Uterus (tissue), 3 donors: ENCODE measurements at regions not wholly inside any gene's neighbourhood (a gene's known extent, or its start where the extent isn't known, plus 50 kb on each side); places are given as distances from the start of the nearest gene placed in this dataset.

Source experiments
- DNase-seq, 2 donors: peaks; one replicate each; pipeline ENCODE4 v3.0.0-alpha.2; 2019 to 2020
- H3K27ac ChIP-seq, 2 donors: fragments of 200-600 bp; sonication (generic); 1 replicate in 1 of 2; 2 replicates in 1 of 2; pipeline ENCODE4 v1.5.1; 2016 to 2018
- H3K27me3 ChIP-seq, 2 donors: fragments of 200-600 bp; sonication (generic); one replicate each; pipeline ENCODE4 v1.5.1; 2018 to 2019; ENCODE audit warnings: control low read depth in 1 of 2
- H3K36me3 ChIP-seq, 2 donors: fragments of 200-600 bp; sonication (generic); one replicate each; pipeline ENCODE4 v1.5.1; 2019; ENCODE audit warnings: control low read depth in 1 of 2
- H3K4me1 ChIP-seq, 2 donors: fragments of 200-600 bp; sonication (generic); one replicate each; pipeline ENCODE4 v1.5.1; 2018 to 2019; ENCODE audit warnings: control low read depth in 1 of 2
- H3K4me3 ChIP-seq, 2 donors: fragments of 200-600 bp; sonication (generic); 1 replicate in 1 of 2; 2 replicates in 1 of 2; pipeline ENCODE4 v1.5.1; 2018 to 2019; ENCODE audit warnings: mild to moderate bottlenecking in 1 of 2
- H3K9me3 ChIP-seq, 2 donors: fragments of 200-600 bp; sonication (generic); one replicate each; pipeline ENCODE4 v1.5.1; 2019; ENCODE audit warnings: control low read depth in 1 of 2
- POLR2A ChIP-seq, 2 donors: fragments of 450-650 bp; IDR thresholded peaks; one replicate each; pipeline ENCODE4 v1.6.1; 2016; ENCODE audit warnings: antibody characterized with exemption in 2 of 2, mild to moderate bottlenecking in 1 of 2, moderate library complexity in 1 of 2
- intact Hi-C: fragments of 100-400 bp; cut with DNase I; formaldehyde crosslinking; loops from one replicate; pipeline ENCODE4 v1.15.1; 2023; ENCODE audit warnings: low total_unique reads
- TF ChIP-seq, protein P1 (sequence below), 4 experiments: fragments of 200-600 bp in 2 of 4; fragments of 450-650 bp in 2 of 4; sonication (generic) in 2 of 4; IDR thresholded peaks; one replicate each; pipeline ENCODE4 v1.5.1; 2016 to 2019; ENCODE audit warnings: antibody characterized with exemption in 4 of 4, mild to moderate bottlenecking in 2 of 4, moderate library complexity in 1 of 4
- donor health status: DM: yes; HTN: yes; CAD: no.

DNA sequence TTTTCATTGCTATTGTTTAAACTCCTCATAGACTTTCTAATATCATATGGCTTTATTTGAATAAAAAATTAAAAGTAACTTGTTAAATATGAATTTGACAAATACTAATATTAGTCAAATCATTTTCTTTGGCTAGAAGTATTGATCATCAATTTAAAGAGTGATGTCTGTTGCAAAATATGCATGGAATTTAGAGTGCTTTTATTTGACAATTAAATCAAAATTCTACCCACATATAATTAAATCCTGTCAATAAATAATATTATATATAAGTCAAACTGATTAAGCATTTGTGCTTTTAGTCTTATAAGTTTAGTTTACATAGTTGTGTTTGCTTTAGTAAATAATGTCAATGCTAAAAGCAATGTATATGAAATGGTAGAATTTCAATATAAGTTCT lies 318.6 kb upstream of the ROBO1 start:
- no peaks in the 10 kb centered on the region for H3K36me3 ChIP-seq
- H3K4me3 ChIP-seq = no peak overlapping the region
- H3K4me1 ChIP-seq = no peaks in the 10 kb centered on the region
- no peaks in the 10 kb centered on the region for H3K27me3 ChIP-seq
- H3K9me3 ChIP-seq = no peaks in the 10 kb centered on the region
- intact Hi-C loops = no loop called here
- no peak for TF ChIP-seq POLR2A (IDR thresholded peaks at IDR 0.05)
- TF ChIP-seq, protein P1, sequence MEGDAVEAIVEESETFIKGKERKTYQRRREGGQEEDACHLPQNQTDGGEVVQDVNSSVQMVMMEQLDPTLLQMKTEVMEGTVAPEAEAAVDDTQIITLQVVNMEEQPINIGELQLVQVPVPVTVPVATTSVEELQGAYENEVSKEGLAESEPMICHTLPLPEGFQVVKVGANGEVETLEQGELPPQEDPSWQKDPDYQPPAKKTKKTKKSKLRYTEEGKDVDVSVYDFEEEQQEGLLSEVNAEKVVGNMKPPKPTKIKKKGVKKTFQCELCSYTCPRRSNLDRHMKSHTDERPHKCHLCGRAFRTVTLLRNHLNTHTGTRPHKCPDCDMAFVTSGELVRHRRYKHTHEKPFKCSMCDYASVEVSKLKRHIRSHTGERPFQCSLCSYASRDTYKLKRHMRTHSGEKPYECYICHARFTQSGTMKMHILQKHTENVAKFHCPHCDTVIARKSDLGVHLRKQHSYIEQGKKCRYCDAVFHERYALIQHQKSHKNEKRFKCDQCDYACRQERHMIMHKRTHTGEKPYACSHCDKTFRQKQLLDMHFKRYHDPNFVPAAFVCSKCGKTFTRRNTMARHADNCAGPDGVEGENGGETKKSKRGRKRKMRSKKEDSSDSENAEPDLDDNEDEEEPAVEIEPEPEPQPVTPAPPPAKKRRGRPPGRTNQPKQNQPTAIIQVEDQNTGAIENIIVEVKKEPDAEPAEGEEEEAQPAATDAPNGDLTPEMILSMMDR (IDR thresholded peaks at IDR 0.05) = no peak
- no peak for DNase-seq
- H3K27ac ChIP-seq = no peak overlapping the region

DNA sequence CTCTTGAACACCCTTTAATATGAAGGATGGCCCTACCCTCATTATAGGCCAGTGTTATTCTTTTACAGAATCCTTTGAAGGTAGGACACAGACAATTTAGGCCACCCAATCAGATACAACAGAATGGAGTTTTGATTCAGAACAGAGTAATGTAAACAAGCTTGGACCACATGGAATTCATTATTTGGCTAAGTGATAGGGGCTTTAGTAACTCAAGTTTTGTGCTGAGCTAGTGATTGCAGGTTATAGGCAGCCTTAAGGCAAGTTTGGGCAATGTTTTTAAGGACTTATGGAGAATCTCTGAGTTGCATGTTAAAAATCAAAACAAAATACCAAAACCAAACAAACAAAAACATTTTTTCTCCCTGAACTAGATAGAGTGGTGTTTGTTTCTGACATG lies 312.1 kb upstream of the ROBO1 start:
- no peaks in the 10 kb centered on the region for H3K36me3 ChIP-seq
- DNase-seq = no peak
- H3K9me3 ChIP-seq = no peaks in the 10 kb centered on the region
- TF ChIP-seq, protein P1 (IDR thresholded peaks at IDR 0.05) = no peak
- no peak for TF ChIP-seq POLR2A (IDR thresholded peaks at IDR 0.05)
- intact Hi-C loops = no loop called here
- H3K4me1 ChIP-seq = no peaks in the 10 kb centered on the region
- H3K4me3 ChIP-seq = no peak overlapping the region
- H3K27me3 ChIP-seq = no peaks in the 10 kb centered on the region
- no peak overlapping the region for H3K27ac ChIP-seq

DNA sequence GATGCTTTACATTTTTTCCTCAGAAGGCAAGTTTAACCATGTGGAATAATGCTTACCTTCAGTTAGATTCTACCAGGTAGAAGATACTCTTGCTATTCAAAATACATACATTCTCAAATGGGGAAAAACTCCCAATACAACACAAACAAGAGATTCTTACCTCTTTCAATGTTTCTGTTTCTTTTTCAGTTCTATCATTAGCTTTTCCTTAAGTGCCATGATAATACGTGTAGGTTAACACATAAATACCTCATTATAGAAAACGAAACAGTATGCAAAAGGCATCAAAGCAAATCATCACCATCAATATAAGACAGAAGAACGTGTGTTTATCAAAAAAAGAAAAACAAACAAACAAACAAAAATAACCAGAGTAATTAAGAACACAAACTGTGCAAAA lies 300.7 kb upstream of the ROBO1 start:
- H3K4me3 ChIP-seq = no peak overlapping the region
- H3K4me1 ChIP-seq = no peaks in the 10 kb centered on the region
- H3K36me3 ChIP-seq = no peaks in the 10 kb centered on the region
- TF ChIP-seq, protein P1 (IDR thresholded peaks at IDR 0.05) = no peak
- no peak for TF ChIP-seq POLR2A (IDR thresholded peaks at IDR 0.05)
- H3K27me3 ChIP-seq = no peaks in the 10 kb centered on the region
- intact Hi-C loops = no loop called here
- no peaks in the 10 kb centered on the region for H3K9me3 ChIP-seq
- no peak overlapping the region for H3K27ac ChIP-seq
- no peak for DNase-seq

DNA sequence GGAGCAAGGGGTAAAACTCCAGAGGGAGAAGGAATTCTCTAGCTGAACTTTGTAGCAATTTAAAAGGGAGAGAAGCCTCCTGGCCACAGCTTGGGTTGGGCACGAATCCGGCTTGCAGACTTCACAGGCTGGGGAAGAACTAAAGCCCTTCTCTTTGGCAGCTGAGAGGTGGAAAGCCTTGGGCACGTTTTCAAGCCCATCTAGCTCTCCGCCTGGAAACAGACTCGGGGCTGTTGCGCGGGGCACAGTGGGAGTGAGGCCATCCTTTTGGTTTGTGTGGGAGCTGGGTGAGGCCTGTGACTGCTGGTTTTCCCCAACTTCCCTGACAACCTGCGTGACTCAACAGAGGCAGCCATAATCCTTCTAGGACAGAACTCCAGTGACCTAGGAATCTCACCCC lies 295.7 kb upstream of the ROBO1 start:
- Histone ChIP-seq H3K4me1 (no peaks in the 10 kb centered on the region), H3K9me3 (no peaks in the 10 kb centered on the region), H3K27ac (no peak overlapping the region), H3K27me3 (no peaks in the 10 kb centered on the region), H3K4me3 (no peak overlapping the region), H3K36me3 (no peaks in the 10 kb centered on the region)
- DNase-seq = no peak
- TF ChIP-seq POLR2A (IDR thresholded peaks at IDR 0.05) = no peak
- TF ChIP-seq, protein P1 (IDR thresholded peaks at IDR 0.05) = no peak
- intact Hi-C loops = no loop called here

DNA sequence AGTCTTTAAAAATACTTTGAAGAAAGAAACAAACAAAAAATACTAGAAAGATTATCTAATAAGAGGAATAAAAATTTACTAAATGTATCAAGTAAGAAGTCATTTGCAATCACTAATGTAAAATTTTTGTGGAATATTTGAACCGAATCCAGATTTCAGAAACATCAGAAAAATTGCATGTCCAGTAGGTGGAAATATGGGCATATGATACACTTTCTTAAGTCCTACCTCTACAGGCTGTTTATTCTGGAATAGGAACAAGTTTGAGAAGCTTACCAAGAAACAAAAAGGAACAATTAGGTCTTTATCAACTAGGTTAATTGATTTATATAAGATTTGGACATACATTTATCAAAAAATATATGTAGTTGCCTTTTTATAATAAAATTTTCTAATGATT lies 292.9 kb upstream of the ROBO1 start:
- intact Hi-C loops = no loop called here
- Histone ChIP-seq H3K4me3 (no peak overlapping the region), H3K9me3 (no peaks in the 10 kb centered on the region), H3K4me1 (no peaks in the 10 kb centered on the region), H3K27me3 (no peaks in the 10 kb centered on the region), H3K27ac (no peak overlapping the region), H3K36me3 (no peaks in the 10 kb centered on the region)
- no peak for DNase-seq
- TF ChIP-seq POLR2A (IDR thresholded peaks at IDR 0.05) = no peak
- TF ChIP-seq, protein P1 (IDR thresholded peaks at IDR 0.05) = no peak
